Stomach (tissue), 4 donors: ENCODE measurements at regions not wholly inside any gene's neighbourhood (a gene's known extent, or its start where the extent isn't known, plus 50 kb on each side); places are given as distances from the start of the nearest gene placed in this dataset.

Source experiments
- POLR2A ChIP-seq, 4 donors: fragments of 450-650 bp; IDR thresholded peaks; one replicate each; pipeline ENCODE4 v1.6.1; 2016; ENCODE audit warnings: antibody characterized with exemption in 4 of 4, control low read depth in 2 of 4, mild to moderate bottlenecking in 1 of 4, moderate library complexity in 1 of 4
- POLR2AphosphoS5 ChIP-seq, 3 donors: sonication (generic); formaldehyde crosslinking; IDR thresholded peaks; one replicate each; pipeline ENCODE4 v1.6.1; 2016; ENCODE audit warnings: antibody characterized with exemption in 3 of 3
- TF ChIP-seq, protein P1 (sequence below), 7 experiments: fragments of 450-650 bp in 4 of 7; fragments of 200-600 bp in 3 of 7; sonication (generic) in 3 of 7; IDR thresholded peaks; one replicate each; pipeline ENCODE4 v1.5.1; 2016 to 2019; ENCODE audit warnings: antibody characterized with exemption in 7 of 7, control low read depth in 2 of 7, mild to moderate bottlenecking in 1 of 7

DNA sequence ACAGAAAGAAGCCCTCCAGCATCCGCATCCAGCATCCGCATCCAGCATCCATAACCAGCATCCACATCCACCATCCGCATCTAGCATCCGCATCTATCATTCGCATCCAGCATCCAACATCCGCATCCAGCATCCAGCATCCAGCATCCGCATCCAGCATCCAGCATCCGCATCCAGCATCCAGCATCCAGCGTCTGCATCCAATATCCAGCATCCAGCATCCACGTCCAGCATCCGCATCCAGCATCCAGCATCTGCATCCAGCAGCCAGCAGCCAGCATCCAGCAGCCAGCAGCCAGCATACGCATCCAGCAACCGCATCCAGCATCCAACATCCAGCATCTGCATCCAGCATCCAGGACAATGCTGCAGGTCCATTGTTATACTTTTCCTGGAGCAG is 671.0 kb upstream of the C16orf82 start:
- TF ChIP-seq, protein P1, sequence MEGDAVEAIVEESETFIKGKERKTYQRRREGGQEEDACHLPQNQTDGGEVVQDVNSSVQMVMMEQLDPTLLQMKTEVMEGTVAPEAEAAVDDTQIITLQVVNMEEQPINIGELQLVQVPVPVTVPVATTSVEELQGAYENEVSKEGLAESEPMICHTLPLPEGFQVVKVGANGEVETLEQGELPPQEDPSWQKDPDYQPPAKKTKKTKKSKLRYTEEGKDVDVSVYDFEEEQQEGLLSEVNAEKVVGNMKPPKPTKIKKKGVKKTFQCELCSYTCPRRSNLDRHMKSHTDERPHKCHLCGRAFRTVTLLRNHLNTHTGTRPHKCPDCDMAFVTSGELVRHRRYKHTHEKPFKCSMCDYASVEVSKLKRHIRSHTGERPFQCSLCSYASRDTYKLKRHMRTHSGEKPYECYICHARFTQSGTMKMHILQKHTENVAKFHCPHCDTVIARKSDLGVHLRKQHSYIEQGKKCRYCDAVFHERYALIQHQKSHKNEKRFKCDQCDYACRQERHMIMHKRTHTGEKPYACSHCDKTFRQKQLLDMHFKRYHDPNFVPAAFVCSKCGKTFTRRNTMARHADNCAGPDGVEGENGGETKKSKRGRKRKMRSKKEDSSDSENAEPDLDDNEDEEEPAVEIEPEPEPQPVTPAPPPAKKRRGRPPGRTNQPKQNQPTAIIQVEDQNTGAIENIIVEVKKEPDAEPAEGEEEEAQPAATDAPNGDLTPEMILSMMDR (IDR thresholded peaks at IDR 0.05), result no peak
- no peak for TF ChIP-seq POLR2A (IDR thresholded peaks at IDR 0.05)
- TF ChIP-seq POLR2AphosphoS5 (IDR thresholded peaks at IDR 0.05), result no peak
